Gastrocnemius medialis (tissue), 4 donors: ENCODE measurements at regions not wholly inside any gene's neighbourhood (a gene's known extent, or its start where the extent isn't known, plus 50 kb on each side); places are given as distances from the start of the nearest gene placed in this dataset.

Source experiments
- POLR2A ChIP-seq, 2 donors: fragments of 450-650 bp; IDR thresholded peaks; one replicate each; pipeline ENCODE4 v1.6.1; 2017; ENCODE audit warnings: antibody characterized with exemption in 2 of 2, mild to moderate bottlenecking in 2 of 2, moderate library complexity in 2 of 2
- TF ChIP-seq, protein P1 (sequence below), 5 experiments: fragments of 450-650 bp in 3 of 5; fragments of 200-600 bp in 2 of 5; sonication (generic) in 2 of 5; IDR thresholded peaks in 4 of 5; conservative IDR thresholded peaks in 1 of 5; 1 replicate in 4 of 5; 2 replicates in 1 of 5; pipeline ENCODE4 v1.5.1; 2016 to 2019; ENCODE audit warnings: antibody characterized with exemption in 5 of 5, mild to moderate bottlenecking in 3 of 5, moderate library complexity in 3 of 5

- TF ChIP-seq, protein P1, sequence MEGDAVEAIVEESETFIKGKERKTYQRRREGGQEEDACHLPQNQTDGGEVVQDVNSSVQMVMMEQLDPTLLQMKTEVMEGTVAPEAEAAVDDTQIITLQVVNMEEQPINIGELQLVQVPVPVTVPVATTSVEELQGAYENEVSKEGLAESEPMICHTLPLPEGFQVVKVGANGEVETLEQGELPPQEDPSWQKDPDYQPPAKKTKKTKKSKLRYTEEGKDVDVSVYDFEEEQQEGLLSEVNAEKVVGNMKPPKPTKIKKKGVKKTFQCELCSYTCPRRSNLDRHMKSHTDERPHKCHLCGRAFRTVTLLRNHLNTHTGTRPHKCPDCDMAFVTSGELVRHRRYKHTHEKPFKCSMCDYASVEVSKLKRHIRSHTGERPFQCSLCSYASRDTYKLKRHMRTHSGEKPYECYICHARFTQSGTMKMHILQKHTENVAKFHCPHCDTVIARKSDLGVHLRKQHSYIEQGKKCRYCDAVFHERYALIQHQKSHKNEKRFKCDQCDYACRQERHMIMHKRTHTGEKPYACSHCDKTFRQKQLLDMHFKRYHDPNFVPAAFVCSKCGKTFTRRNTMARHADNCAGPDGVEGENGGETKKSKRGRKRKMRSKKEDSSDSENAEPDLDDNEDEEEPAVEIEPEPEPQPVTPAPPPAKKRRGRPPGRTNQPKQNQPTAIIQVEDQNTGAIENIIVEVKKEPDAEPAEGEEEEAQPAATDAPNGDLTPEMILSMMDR (IDR thresholded peaks at IDR 0.05 in 4 of 5, conservative IDR thresholded peaks at IDR 0.05 in 1 of 5): no peak
- no peak for TF ChIP-seq POLR2A (IDR thresholded peaks at IDR 0.05)
Measured at GRCh38 chr2:239726631-239727181, 298.4 kb downstream of the NDUFA10 start.
